ENCODE measurements at regions not wholly inside any gene's neighbourhood (a gene's known extent, or its start where the extent isn't known, plus 50 kb on each side); places are given as distances from the start of the nearest gene placed in this dataset.

DNA sequence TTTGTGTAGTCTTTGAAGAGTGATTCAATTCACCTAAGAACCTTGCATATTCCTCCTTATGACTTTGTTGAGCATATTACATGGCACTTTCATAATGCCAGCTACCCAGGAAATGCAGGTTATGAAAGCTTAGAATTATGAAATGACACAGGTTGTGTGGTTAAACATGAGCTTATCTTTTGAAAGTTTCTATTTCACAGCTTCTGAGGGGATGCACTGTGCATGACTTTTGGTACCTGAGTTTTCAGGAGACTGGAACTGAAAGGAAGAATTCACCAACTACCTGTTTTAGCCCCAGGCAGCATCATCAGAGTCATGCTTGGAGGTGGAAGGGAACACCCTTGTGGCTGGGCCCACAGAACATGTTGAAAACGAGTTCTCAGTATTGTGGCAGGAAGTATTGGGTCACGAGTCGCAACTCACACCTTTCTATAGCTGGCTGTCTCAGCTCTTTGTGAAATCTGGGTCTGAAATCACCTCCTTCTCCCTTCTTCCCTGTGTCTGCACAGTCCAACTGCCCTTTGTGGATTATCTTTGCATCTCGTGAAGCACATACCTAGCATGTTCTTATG lies 228.2 kb downstream of the PTEN start:
- no peaks in the 10 kb centered on the region for H3K36me3 Mint-ChIP-seq
- peaks cover 42% of the 10 kb centered on the region for H3K4me1 ChIP-seq (ENCODE audit: control insufficient read depth, insufficient read depth, low read length)
- TF ChIP-seq, protein P1, sequence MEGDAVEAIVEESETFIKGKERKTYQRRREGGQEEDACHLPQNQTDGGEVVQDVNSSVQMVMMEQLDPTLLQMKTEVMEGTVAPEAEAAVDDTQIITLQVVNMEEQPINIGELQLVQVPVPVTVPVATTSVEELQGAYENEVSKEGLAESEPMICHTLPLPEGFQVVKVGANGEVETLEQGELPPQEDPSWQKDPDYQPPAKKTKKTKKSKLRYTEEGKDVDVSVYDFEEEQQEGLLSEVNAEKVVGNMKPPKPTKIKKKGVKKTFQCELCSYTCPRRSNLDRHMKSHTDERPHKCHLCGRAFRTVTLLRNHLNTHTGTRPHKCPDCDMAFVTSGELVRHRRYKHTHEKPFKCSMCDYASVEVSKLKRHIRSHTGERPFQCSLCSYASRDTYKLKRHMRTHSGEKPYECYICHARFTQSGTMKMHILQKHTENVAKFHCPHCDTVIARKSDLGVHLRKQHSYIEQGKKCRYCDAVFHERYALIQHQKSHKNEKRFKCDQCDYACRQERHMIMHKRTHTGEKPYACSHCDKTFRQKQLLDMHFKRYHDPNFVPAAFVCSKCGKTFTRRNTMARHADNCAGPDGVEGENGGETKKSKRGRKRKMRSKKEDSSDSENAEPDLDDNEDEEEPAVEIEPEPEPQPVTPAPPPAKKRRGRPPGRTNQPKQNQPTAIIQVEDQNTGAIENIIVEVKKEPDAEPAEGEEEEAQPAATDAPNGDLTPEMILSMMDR (IDR thresholded peaks at IDR 0.05) = no peak
- intact Hi-C loops (cut with micrococcal nuclease) = loop anchor here (2.0 to 5.0 kb wide), 3 partner anchors 15 to 229 kb away; partner anchors contain the start of genes KLLN and PTEN
- H3K27ac ChIP-seq (ENCODE audit: low read length) = peak overlapping the region; percentile 64
- peaks cover 0 to 16% of the 10 kb centered on the region in 2 donors for H3K27me3 Mint-ChIP-seq (ENCODE audit: low read depth in 2 of 2)
- no peak overlapping the region for H3K4me3 ChIP-seq (ENCODE audit: low read length)
- no peaks in the 10 kb centered on the region for H3K27me3 ChIP-seq (ENCODE audit: control insufficient read depth, insufficient read depth, low read length)
- peak; percentile 92 to 98 (median 97) for ATAC-seq
- no peaks in the 10 kb centered on the region for H3K36me3 ChIP-seq (ENCODE audit: control insufficient read depth, insufficient read depth, low read length)
- H3K4me1 Mint-ChIP-seq = peaks cover 56 to 65% of the 10 kb centered on the region in 2 donors
- H3K27ac Mint-ChIP-seq = peak overlapping the region; percentile 89 to 90
- no peaks in the 10 kb centered on the region for H3K9me3 ChIP-seq (ENCODE audit: control insufficient read depth, insufficient read depth, low read length)
- peak; percentile 64 to 85 for DNase-seq
- WGBS (ENCODE audit: insufficient coverage) = 4% methylated on average over 4 of the region's 4 CpGs
- peak overlapping the region; percentile 36 for H3K4me3 Mint-ChIP-seq
- H3K9me3 Mint-ChIP-seq = peaks cover 0 to 3% of the 10 kb centered on the region in 2 donors

DNA sequence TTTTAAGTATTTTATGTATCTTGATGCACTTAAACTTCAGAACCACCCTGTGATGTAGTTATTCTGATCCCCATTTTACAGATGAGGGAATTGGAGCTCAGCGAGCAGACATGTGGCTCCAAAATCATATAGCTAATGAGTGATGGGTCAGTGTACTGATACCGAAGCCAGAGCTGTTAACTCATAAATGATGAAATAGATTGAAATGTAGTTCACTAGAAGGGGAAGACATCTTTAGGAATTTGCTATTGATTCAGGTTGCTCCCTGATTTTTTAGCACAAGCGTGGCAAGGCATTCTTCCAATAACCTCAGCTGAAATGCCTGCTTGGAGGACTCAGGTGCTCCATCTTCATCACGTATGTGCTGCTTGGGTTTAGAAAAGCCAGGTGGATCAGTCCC lies 228.8 kb downstream of the PTEN start:
- Mint-ChIP-seq H3K4me1 (peaks cover 56 to 58% of the 10 kb centered on the region in 2 donors), H3K36me3 (no peaks in the 10 kb centered on the region), H3K27me3 (ENCODE audit: low read depth in 2 of 2) (peaks cover 0 to 9% of the 10 kb centered on the region in 2 donors), H3K27ac (peak overlapping the region; percentile 89 to 90), H3K4me3 (peak overlapping the region; percentile 47), H3K9me3 (peaks cover 0 to 3% of the 10 kb centered on the region in 2 donors)
- Histone ChIP-seq H3K4me3 (ENCODE audit: low read length) (no peak overlapping the region), H3K4me1 (ENCODE audit: control insufficient read depth, insufficient read depth, low read length) (peaks cover 42% of the 10 kb centered on the region), H3K27me3 (ENCODE audit: control insufficient read depth, insufficient read depth, low read length) (no peaks in the 10 kb centered on the region), H3K27ac (ENCODE audit: low read length) (peak overlapping the region; percentile 64), H3K9me3 (ENCODE audit: control insufficient read depth, insufficient read depth, low read length) (no peaks in the 10 kb centered on the region), H3K36me3 (ENCODE audit: control insufficient read depth, insufficient read depth, low read length) (no peaks in the 10 kb centered on the region)
- WGBS (ENCODE audit: insufficient coverage) = 90% methylated on average over 4 of the region's 4 CpGs
- DNase-seq (no peak), ATAC-seq (no peak)
- TF ChIP-seq, protein P1 (IDR thresholded peaks at IDR 0.05) = no peak
- intact Hi-C loops (cut with micrococcal nuclease) = loop anchor here (5.0 kb wide), 2 partner anchors 160 to 230 kb away; partner anchors contain the start of genes KLLN and PTEN

DNA sequence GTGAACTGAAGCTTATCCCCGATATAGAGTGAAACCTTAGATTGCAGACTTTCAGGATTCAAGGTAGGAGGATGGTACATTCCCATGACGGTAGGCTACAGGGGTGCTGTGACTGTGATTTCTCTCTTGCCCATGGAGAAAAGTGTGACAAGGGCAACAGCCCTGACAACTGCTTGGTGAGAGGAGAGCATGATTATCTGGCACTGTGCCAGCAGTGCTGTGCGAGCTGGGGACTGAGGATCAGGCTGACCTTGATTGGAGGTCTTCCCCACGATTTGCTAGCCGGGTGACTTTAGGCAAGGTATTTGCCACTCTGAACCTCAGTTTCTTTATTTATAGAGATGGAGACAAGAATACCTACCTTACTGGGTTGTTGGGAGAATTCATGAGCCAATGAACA lies 229.5 kb downstream of the PTEN start:
- Histone ChIP-seq H3K9me3 (ENCODE audit: control insufficient read depth, insufficient read depth, low read length) (no peaks in the 10 kb centered on the region), H3K4me3 (ENCODE audit: low read length) (no peak overlapping the region), H3K36me3 (ENCODE audit: control insufficient read depth, insufficient read depth, low read length) (no peaks in the 10 kb centered on the region), H3K4me1 (ENCODE audit: control insufficient read depth, insufficient read depth, low read length) (peaks cover 42% of the 10 kb centered on the region), H3K27ac (ENCODE audit: low read length) (no peak overlapping the region), H3K27me3 (ENCODE audit: control insufficient read depth, insufficient read depth, low read length) (no peaks in the 10 kb centered on the region)
- WGBS (ENCODE audit: insufficient coverage) = 71% methylated on average over 5 of the region's 5 CpGs
- Mint-ChIP-seq H3K4me3 (peak overlapping the region; percentile 47), H3K27me3 (ENCODE audit: low read depth in 2 of 2) (peaks cover 0 to 10% of the 10 kb centered on the region in 2 donors), H3K36me3 (no peaks in the 10 kb centered on the region), H3K9me3 (peaks cover 0 to 3% of the 10 kb centered on the region in 2 donors), H3K4me1 (peaks cover 56 to 57% of the 10 kb centered on the region in 2 donors), H3K27ac (peak overlapping the region; percentile 89 to 90)
- DNase-seq (peak; percentile 29 to 62), ATAC-seq (no peak)
- intact Hi-C loops (cut with micrococcal nuclease) = loop anchor here (5.0 kb wide), 2 partner anchors 161 to 231 kb away; partner anchors contain the start of genes KLLN and PTEN
- TF ChIP-seq, protein P1 (IDR thresholded peaks at IDR 0.05) = no peak

Measured in natural killer cell (primary cell).